ENCODE measurements at regions not wholly inside any gene's neighbourhood (a gene's known extent, or its start where the extent isn't known, plus 50 kb on each side); places are given as distances from the start of the nearest gene placed in this dataset.

DNA sequence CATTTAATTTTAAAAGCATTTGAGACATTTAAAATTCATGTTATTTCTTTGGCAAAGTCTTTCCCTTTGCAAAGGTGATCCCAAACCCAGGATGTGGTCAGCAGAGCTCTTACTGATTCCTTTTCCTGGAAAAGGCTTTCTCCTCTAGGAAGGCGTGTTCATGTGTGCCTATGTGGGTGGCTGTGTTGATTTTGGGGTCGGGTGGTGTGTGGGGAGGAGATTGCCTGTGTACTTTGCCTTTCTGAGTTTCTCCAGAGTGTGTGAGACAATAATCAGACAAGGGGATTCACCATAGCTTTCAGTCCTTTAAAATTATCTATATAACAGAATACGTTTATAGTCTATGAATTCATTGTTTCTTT lies 173.2 kb downstream of the SOCS6 start:
- TF ChIP-seq, protein P1, sequence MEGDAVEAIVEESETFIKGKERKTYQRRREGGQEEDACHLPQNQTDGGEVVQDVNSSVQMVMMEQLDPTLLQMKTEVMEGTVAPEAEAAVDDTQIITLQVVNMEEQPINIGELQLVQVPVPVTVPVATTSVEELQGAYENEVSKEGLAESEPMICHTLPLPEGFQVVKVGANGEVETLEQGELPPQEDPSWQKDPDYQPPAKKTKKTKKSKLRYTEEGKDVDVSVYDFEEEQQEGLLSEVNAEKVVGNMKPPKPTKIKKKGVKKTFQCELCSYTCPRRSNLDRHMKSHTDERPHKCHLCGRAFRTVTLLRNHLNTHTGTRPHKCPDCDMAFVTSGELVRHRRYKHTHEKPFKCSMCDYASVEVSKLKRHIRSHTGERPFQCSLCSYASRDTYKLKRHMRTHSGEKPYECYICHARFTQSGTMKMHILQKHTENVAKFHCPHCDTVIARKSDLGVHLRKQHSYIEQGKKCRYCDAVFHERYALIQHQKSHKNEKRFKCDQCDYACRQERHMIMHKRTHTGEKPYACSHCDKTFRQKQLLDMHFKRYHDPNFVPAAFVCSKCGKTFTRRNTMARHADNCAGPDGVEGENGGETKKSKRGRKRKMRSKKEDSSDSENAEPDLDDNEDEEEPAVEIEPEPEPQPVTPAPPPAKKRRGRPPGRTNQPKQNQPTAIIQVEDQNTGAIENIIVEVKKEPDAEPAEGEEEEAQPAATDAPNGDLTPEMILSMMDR (IDR thresholded peaks at IDR 0.05; ENCODE audit: poor library complexity): no peak
- TF ChIP-seq EZH2 (IDR thresholded peaks at IDR 0.05; ENCODE audit: borderline replicate concordance): no peak
- no peak for TF ChIP-seq EZH2phosphoT487 (IDR thresholded peaks at IDR 0.05; ENCODE audit: low read depth, severe bottlenecking, unreplicated experiment)
